Neural cell (in vitro differentiated cells): ENCODE measurements at regions not wholly inside any gene's neighbourhood (a gene's known extent, or its start where the extent isn't known, plus 50 kb on each side); places are given as distances from the start of the nearest gene placed in this dataset.
A peak's percentile ranks its signal among the peaks of the same experiment; 100 is the strongest.

Experiments used
- H2AFZ ChIP-seq: fragments of 200-600, 300-800 bp; sonication (generic), shearing (Covaris generic); 2 replicates; pipeline ENCODE4 v1.6.0; 2014; ENCODE audit warnings: low read depth, mild to moderate bottlenecking, antibody characterized with exemption, low read length, moderate library complexity
- H3F3A ChIP-seq: fragments of 200-600 bp; shearing (Covaris generic); 2 replicates; pipeline ENCODE4 v1.6.1; 2016; ENCODE audit warnings: mild to moderate bottlenecking, moderate library complexity, mixed read lengths, antibody characterized with exemption, low read length; ENCODE audit not compliant: insufficient read depth, poor library complexity, severe bottlenecking
- H3K27ac ChIP-seq: fragments of 200-600, 300-800 bp; sonication (generic), shearing (Covaris generic); 2 replicates; pipeline ENCODE4 v1.5.1; 2014; ENCODE audit warnings: mild to moderate bottlenecking, low read length, moderate library complexity
- H3K27me3 ChIP-seq: fragments of 300-800, 200-600 bp; sonication (generic), shearing (Covaris generic); 2 replicates; pipeline ENCODE4 v1.6.0; 2014; ENCODE audit warnings: mild to moderate bottlenecking, low read depth, low read length, moderate library complexity; ENCODE audit not compliant: insufficient read depth
- H3K36me3 ChIP-seq: fragments of 300-800, 200-600 bp; sonication (generic), shearing (Covaris generic); 2 replicates; pipeline ENCODE4 v1.5.1; 2014; ENCODE audit warnings: mild to moderate bottlenecking, antibody characterized with exemption, low read length, moderate library complexity; ENCODE audit not compliant: insufficient read depth
- H3K4me2 ChIP-seq: fragments of 300-800, 200-600 bp; sonication (generic), shearing (Covaris generic); 2 replicates; pipeline ENCODE4 v1.6.0; 2014; ENCODE audit warnings: mild to moderate bottlenecking, low read length
- H3K4me3 ChIP-seq: fragments of 300-800, 200-600 bp; sonication (generic), shearing (Covaris generic); 2 replicates; pipeline ENCODE4 v1.5.1; 2014; ENCODE audit warnings: mild to moderate bottlenecking, low read length, moderate library complexity
- H3K79me2 ChIP-seq: fragments of 200-600 bp; shearing (Covaris generic); replicated peaks from 2 replicates; pipeline ENCODE4 v1.6.0; 2014; ENCODE audit warnings: mild to moderate bottlenecking, low read length, moderate library complexity; ENCODE audit not compliant: insufficient read depth
- H3K9ac ChIP-seq: fragments of 300-800, 200-600 bp; sonication (generic), shearing (Covaris generic); 2 replicates; pipeline ENCODE4 v1.6.1; 2016; ENCODE audit warnings: mild to moderate bottlenecking, low read length, mixed read lengths
- H3K9me2 ChIP-seq: fragments of 200-600 bp; shearing (Covaris generic); 2 replicates; pipeline ENCODE4 v1.6.1; 2016; ENCODE audit warnings: mild to moderate bottlenecking, low read length, mixed read lengths; ENCODE audit not compliant: insufficient read depth
- H3K9me3 ChIP-seq: fragments of 200-600, 300-800 bp; sonication (generic), shearing (Covaris generic); 2 replicates; pipeline ENCODE4 v1.6.1; 2016; ENCODE audit warnings: mild to moderate bottlenecking, mixed run types, low read length, moderate library complexity, mixed read lengths
- H4K20me1 ChIP-seq: fragments of 200-600 bp; shearing (Covaris generic); 2 replicates; pipeline ENCODE4 v1.6.1; 2016; ENCODE audit warnings: mild to moderate bottlenecking, mixed run types; ENCODE audit not compliant: insufficient read depth
- EP300 ChIP-seq: fragments of 450-650 bp; conservative IDR thresholded peaks from 2 replicates; pipeline ENCODE4 v1.6.1; 2014; ENCODE audit warnings: antibody characterized with exemption, mild to moderate bottlenecking, moderate library complexity; ENCODE audit not compliant: poor library complexity, severe bottlenecking
- EZH2 ChIP-seq: fragments of 200-600, 300-800 bp; shearing (Covaris generic), sonication (generic); IDR thresholded peaks from 2 replicates; pipeline ENCODE4 v1.6.1; 2014; ENCODE audit warnings: antibody characterized with exemption, low read length, borderline replicate concordance, mild to moderate bottlenecking; ENCODE audit not compliant: insufficient read depth, poor library complexity, severe bottlenecking
- MXI1 ChIP-seq: fragments of 450-650 bp; conservative IDR thresholded peaks from 2 replicates; pipeline ENCODE4 v1.6.1; 2014; ENCODE audit warnings: antibody characterized with exemption, mild to moderate bottlenecking; ENCODE audit not compliant: poor library complexity, severe bottlenecking
- POLR2AphosphoS5 ChIP-seq: IDR thresholded peaks from 2 replicates; pipeline ENCODE4 v1.6.1; 2012
- RAD21 ChIP-seq: fragments of 450-650 bp; conservative IDR thresholded peaks from 2 replicates; pipeline ENCODE4 v1.6.1; 2014; ENCODE audit warnings: antibody characterized with exemption, mild to moderate bottlenecking, moderate library complexity
- REST ChIP-seq: IDR thresholded peaks from 2 replicates; pipeline ENCODE4 v1.6.1; 2012; ENCODE audit warnings: borderline replicate concordance
- SMC3 ChIP-seq: fragments of 450-650 bp; conservative IDR thresholded peaks from 2 replicates; pipeline ENCODE4 v1.6.1; 2014; ENCODE audit warnings: antibody characterized with exemption, mild to moderate bottlenecking, moderate library complexity; ENCODE audit not compliant: poor library complexity
- TAF1 ChIP-seq: IDR thresholded peaks from 2 replicates; pipeline ENCODE4 v1.6.1; 2012; ENCODE audit warnings: low read depth
- TF ChIP-seq, protein P1 (sequence below): fragments of 450-650 bp; IDR thresholded peaks from 2 replicates; pipeline ENCODE4 v1.5.1; 2014; ENCODE audit warnings: antibody characterized with exemption, mild to moderate bottlenecking, moderate library complexity; ENCODE audit not compliant: poor library complexity, severe bottlenecking

- H3K4me2 ChIP-seq, result no peak overlapping the region
- H3K36me3 ChIP-seq, result no peaks in the 10 kb centered on the region
- H3K9me3 ChIP-seq, result no peaks in the 10 kb centered on the region
- H3K9ac ChIP-seq, result no peak overlapping the region
- no peak overlapping the region for H2AFZ ChIP-seq
- no peaks in the 10 kb centered on the region for H4K20me1 ChIP-seq
- no peaks in the 10 kb centered on the region for H3K27me3 ChIP-seq
- no peak overlapping the region for H3K27ac ChIP-seq
- H3K4me3 ChIP-seq, result no peak overlapping the region
- TF ChIP-seq EZH2 (no peak), SMC3 (no peak), POLR2AphosphoS5 (no peak), TAF1 (no peak), REST (no peak), RAD21 (no peak), MXI1 (no peak), EP300 (no peak)
- TF ChIP-seq, protein P1, sequence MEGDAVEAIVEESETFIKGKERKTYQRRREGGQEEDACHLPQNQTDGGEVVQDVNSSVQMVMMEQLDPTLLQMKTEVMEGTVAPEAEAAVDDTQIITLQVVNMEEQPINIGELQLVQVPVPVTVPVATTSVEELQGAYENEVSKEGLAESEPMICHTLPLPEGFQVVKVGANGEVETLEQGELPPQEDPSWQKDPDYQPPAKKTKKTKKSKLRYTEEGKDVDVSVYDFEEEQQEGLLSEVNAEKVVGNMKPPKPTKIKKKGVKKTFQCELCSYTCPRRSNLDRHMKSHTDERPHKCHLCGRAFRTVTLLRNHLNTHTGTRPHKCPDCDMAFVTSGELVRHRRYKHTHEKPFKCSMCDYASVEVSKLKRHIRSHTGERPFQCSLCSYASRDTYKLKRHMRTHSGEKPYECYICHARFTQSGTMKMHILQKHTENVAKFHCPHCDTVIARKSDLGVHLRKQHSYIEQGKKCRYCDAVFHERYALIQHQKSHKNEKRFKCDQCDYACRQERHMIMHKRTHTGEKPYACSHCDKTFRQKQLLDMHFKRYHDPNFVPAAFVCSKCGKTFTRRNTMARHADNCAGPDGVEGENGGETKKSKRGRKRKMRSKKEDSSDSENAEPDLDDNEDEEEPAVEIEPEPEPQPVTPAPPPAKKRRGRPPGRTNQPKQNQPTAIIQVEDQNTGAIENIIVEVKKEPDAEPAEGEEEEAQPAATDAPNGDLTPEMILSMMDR, result no peak
- no peaks in the 10 kb centered on the region for H3K79me2 ChIP-seq
- H3F3A ChIP-seq, result no peaks in the 10 kb centered on the region
- H3K9me2 ChIP-seq, result no peaks in the 10 kb centered on the region
Observed at GRCh38 chr5:77561965-77562364, 69.8 kb upstream of the WDR41 start.

- Histone ChIP-seq H3K36me3 (no peaks in the 10 kb centered on the region), H3K9ac (no peak overlapping the region), H3F3A (no peaks in the 10 kb centered on the region), H3K9me2 (no peaks in the 10 kb centered on the region), H3K4me3 (no peak overlapping the region), H3K9me3 (no peaks in the 10 kb centered on the region), H3K27me3 (no peaks in the 10 kb centered on the region), H2AFZ (no peak overlapping the region), H3K79me2 (no peaks in the 10 kb centered on the region), H3K27ac (no peak overlapping the region), H4K20me1 (no peaks in the 10 kb centered on the region), H3K4me2 (no peak overlapping the region)
- TF ChIP-seq SMC3 (peak; percentile 90), REST (no peak), EP300 (no peak), POLR2AphosphoS5 (no peak), MXI1 (no peak), TAF1 (no peak), EZH2 (no peak), RAD21 (peak; percentile 88)
- TF ChIP-seq, protein P1, result peak; percentile 83
Observed at GRCh38 chr5:77560677-77561263, 68.7 kb upstream of the WDR41 start.
